ENCODE measurements at regions not wholly inside any gene's neighbourhood (a gene's known extent, or its start where the extent isn't known, plus 50 kb on each side); places are given as distances from the start of the nearest gene placed in this dataset.

- no peak for DNase-seq (ENCODE audit: low read depth in 1 of 2, low spot score in 2 of 2)
These were observed 710.2 kb upstream of the POM121L12 start for GRCh38 chr7:52325237-52325636.

GRCh38 chr7:52323202-52323746 is 712.2 kb upstream of the POM121L12 start:
- Histone ChIP-seq H3K4me3 (no peak overlapping the region), H3K9me3 (replicated peaks) (no peaks in the 10 kb centered on the region), H3K27me3 (replicated peaks) (no peaks in the 10 kb centered on the region), H3K4me1 (replicated peaks) (no peaks in the 10 kb centered on the region), H3K36me3 (no peaks in the 10 kb centered on the region), H3K27ac (no peak overlapping the region)
- no peak for DNase-seq (ENCODE audit: low read depth in 1 of 2, low spot score in 2 of 2)

More at GRCh38 chr7:52325237-52325636, 710.2 kb upstream of the POM121L12 start:
- H3K4me3 ChIP-seq: no peak overlapping the region
- H3K36me3 ChIP-seq: no peaks in the 10 kb centered on the region
- no peak overlapping the region for H3K27ac ChIP-seq
- no peaks in the 10 kb centered on the region for H3K9me3 ChIP-seq (replicated peaks)
- no peaks in the 10 kb centered on the region for H3K4me1 ChIP-seq (replicated peaks)
- H3K27me3 ChIP-seq (replicated peaks): no peaks in the 10 kb centered on the region

DNA sequence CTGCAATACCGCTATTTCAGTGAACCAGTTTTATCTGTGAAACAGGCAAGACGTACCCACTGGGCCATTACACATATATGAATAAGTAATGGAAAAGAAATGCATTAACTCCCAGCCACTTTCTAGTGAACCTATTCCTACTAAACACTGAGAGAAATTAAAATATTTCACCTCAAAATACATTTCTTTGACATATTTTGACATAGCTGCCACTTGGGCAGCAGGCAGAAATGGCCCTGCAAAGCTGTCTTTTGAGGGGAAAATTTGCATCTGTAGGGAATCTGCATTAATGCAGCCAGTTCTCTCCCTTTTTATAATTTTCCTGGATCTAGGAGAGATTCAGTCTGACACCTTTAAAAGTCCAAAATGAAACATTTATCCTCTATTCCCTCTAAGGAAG is 714.8 kb upstream of the POM121L12 start:
- no peak overlapping the region for H3K27ac ChIP-seq
- no peak overlapping the region for H3K4me3 ChIP-seq
- H3K4me1 ChIP-seq (replicated peaks): no peaks in the 10 kb centered on the region
- DNase-seq (ENCODE audit: low read depth in 1 of 2, low spot score in 2 of 2): no peak
- no peaks in the 10 kb centered on the region for H3K36me3 ChIP-seq
- no peaks in the 10 kb centered on the region for H3K9me3 ChIP-seq (replicated peaks)
- H3K27me3 ChIP-seq (replicated peaks): no peaks in the 10 kb centered on the region

- Histone ChIP-seq H3K36me3 (no peaks in the 10 kb centered on the region), H3K27me3 (replicated peaks) (no peaks in the 10 kb centered on the region), H3K9me3 (replicated peaks) (no peaks in the 10 kb centered on the region; the same call in 1 of the 2 replicates), H3K4me3 (no peak overlapping the region), H3K27ac (no peak overlapping the region), H3K4me1 (replicated peaks) (no peaks in the 10 kb centered on the region)
- DNase-seq (ENCODE audit: low read depth in 1 of 2, low spot score in 2 of 2): no peak
These were observed 717.5 kb upstream of the POM121L12 start for GRCh38 chr7:52317921-52318320.

GRCh38 chr7:52311886-52312285 is 723.5 kb upstream of the POM121L12 start:
- H3K27me3 ChIP-seq (replicated peaks): no peaks in the 10 kb centered on the region
- H3K9me3 ChIP-seq (replicated peaks): peaks cover 3% of the 10 kb centered on the region; the same call in 1 of the 2 replicates
- no peak overlapping the region for H3K27ac ChIP-seq
- no peaks in the 10 kb centered on the region for H3K4me1 ChIP-seq (replicated peaks)
- H3K36me3 ChIP-seq: no peaks in the 10 kb centered on the region
- H3K4me3 ChIP-seq: no peak overlapping the region
- DNase-seq (ENCODE audit: low read depth in 1 of 2, low spot score in 2 of 2): no peak

DNA sequence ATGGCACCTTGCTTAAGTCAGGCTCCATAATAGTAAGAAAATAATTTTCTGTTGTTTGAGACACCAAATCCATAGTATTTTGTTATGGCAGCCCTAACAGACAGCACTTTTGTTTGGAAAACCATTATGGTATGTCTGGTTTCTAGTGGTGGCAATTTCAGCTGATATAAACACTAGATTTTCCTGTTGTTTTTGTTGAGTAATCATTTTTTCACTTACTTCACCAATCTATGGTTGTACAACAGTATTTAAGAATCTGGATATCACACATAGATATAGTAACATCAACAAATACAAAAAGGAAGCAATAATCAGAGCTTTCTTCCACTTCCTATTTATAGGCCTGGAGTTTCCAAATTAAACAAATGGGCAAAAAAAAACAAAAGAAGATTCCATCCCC is 725.8 kb upstream of the POM121L12 start:
- Histone ChIP-seq H3K36me3 (no peaks in the 10 kb centered on the region), H3K4me1 (replicated peaks) (no peaks in the 10 kb centered on the region), H3K4me3 (no peak overlapping the region), H3K9me3 (replicated peaks) (peaks cover 3% of the 10 kb centered on the region; the same call in 1 of the 2 replicates), H3K27ac (no peak overlapping the region), H3K27me3 (replicated peaks) (no peaks in the 10 kb centered on the region)
- DNase-seq (ENCODE audit: low read depth in 1 of 2, low spot score in 2 of 2): no peak

GRCh38 chr7:52302765-52303520 is 732.5 kb upstream of the POM121L12 start:
- Histone ChIP-seq H3K36me3 (no peaks in the 10 kb centered on the region), H3K4me3 (no peak overlapping the region), H3K4me1 (replicated peaks) (no peaks in the 10 kb centered on the region), H3K9me3 (replicated peaks) (no peaks in the 10 kb centered on the region), H3K27me3 (replicated peaks) (no peaks in the 10 kb centered on the region), H3K27ac (no peak overlapping the region)
- no peak for DNase-seq (ENCODE audit: low read depth in 1 of 2, low spot score in 2 of 2)

GRCh38 chr7:52297128-52297527 is 738.3 kb upstream of the POM121L12 start:
- no peak for DNase-seq (ENCODE audit: low read depth in 1 of 2, low spot score in 2 of 2)
- no peaks in the 10 kb centered on the region for H3K36me3 ChIP-seq
- peaks cover 3% of the 10 kb centered on the region; the same call in 1 of the 2 replicates for H3K9me3 ChIP-seq (replicated peaks)
- H3K27me3 ChIP-seq (replicated peaks): no peaks in the 10 kb centered on the region
- no peak overlapping the region for H3K27ac ChIP-seq
- no peaks in the 10 kb centered on the region for H3K4me1 ChIP-seq (replicated peaks)
- H3K4me3 ChIP-seq: no peak overlapping the region

GRCh38 chr7:52294942-52295341 is 740.5 kb upstream of the POM121L12 start:
- Histone ChIP-seq H3K36me3 (no peaks in the 10 kb centered on the region), H3K27ac (no peak overlapping the region), H3K9me3 (replicated peaks) (peaks cover 3% of the 10 kb centered on the region; the same call in 1 of the 2 replicates), H3K4me3 (no peak overlapping the region), H3K4me1 (replicated peaks) (no peaks in the 10 kb centered on the region), H3K27me3 (replicated peaks) (no peaks in the 10 kb centered on the region)
- no peak for DNase-seq (ENCODE audit: low read depth in 1 of 2, low spot score in 2 of 2)

GRCh38 chr7:52289247-52289646 is 746.2 kb upstream of the POM121L12 start:
- Histone ChIP-seq H3K27me3 (replicated peaks) (no peaks in the 10 kb centered on the region), H3K4me1 (replicated peaks) (no peaks in the 10 kb centered on the region), H3K4me3 (no peak overlapping the region), H3K36me3 (no peaks in the 10 kb centered on the region), H3K9me3 (replicated peaks) (0 out of 2 replicates have a peak, but pooled peaks cover 2% of the 10 kb centered on the region), H3K27ac (no peak overlapping the region)
- DNase-seq (ENCODE audit: low read depth in 1 of 2, low spot score in 2 of 2): no peak

GRCh38 chr7:52287698-52288097 is 747.7 kb upstream of the POM121L12 start:
- H3K27me3 ChIP-seq (replicated peaks): no peaks in the 10 kb centered on the region
- no peak for DNase-seq (ENCODE audit: low read depth in 1 of 2, low spot score in 2 of 2)
- 0 out of 2 replicates have a peak, but pooled peaks cover 2% of the 10 kb centered on the region for H3K9me3 ChIP-seq (replicated peaks)
- no peaks in the 10 kb centered on the region for H3K4me1 ChIP-seq (replicated peaks)
- no peak overlapping the region for H3K27ac ChIP-seq
- H3K4me3 ChIP-seq: no peak overlapping the region
- no peaks in the 10 kb centered on the region for H3K36me3 ChIP-seq

DNA sequence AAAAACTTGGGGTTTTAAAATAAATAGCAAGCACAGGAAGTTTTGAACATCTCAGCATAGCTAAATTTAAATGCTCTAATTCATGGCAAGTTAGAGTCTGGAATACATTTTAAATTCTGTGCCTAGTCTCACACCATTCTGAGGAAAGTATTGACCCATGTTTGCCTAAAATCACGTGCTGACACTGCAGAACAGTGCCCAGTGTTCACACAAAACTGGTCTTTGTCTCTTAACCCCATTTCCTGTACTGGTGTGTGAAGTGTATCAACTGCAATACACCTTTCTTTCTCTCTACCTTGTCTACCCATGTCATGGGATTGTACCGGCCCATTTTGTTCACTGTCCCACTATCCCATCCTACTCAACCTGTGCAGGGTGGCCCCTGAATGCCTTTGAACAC is 749.7 kb upstream of the POM121L12 start:
- DNase-seq (ENCODE audit: low read depth in 1 of 2, low spot score in 2 of 2): no peak
- H3K27ac ChIP-seq: no peak overlapping the region
- H3K27me3 ChIP-seq (replicated peaks): no peaks in the 10 kb centered on the region
- no peaks in the 10 kb centered on the region for H3K4me1 ChIP-seq (replicated peaks)
- no peaks in the 10 kb centered on the region for H3K36me3 ChIP-seq
- H3K9me3 ChIP-seq (replicated peaks): 0 out of 2 replicates have a peak, but pooled peaks cover 4% of the 10 kb centered on the region
- no peak overlapping the region for H3K4me3 ChIP-seq

- H3K4me1 ChIP-seq (replicated peaks): no peaks in the 10 kb centered on the region
These were observed 752.1 kb upstream of the POM121L12 start for GRCh38 chr7:52283335-52283734.

More at GRCh38 chr7:52283335-52283734, 752.1 kb upstream of the POM121L12 start:
- Histone ChIP-seq H3K4me3 (no peak overlapping the region), H3K27me3 (replicated peaks) (no peaks in the 10 kb centered on the region), H3K9me3 (replicated peaks) (0 out of 2 replicates have a peak, but pooled peaks cover 8% of the 10 kb centered on the region), H3K36me3 (no peaks in the 10 kb centered on the region), H3K27ac (no peak overlapping the region)
- no peak for DNase-seq (ENCODE audit: low read depth in 1 of 2, low spot score in 2 of 2)

Data from SJSA1 (cell line).